GM13976 (cell line): ENCODE measurements at regions not wholly inside any gene's neighbourhood (a gene's known extent, or its start where the extent isn't known, plus 50 kb on each side); places are given as distances from the start of the nearest gene placed in this dataset.

Experiments
- DNase-seq: peaks from one replicate; pipeline ENCODE4 v3.0.0; 2012; ENCODE audit warnings: low spot score
- in situ Hi-C: fragments of 300-500 bp; cut with MboI; formaldehyde crosslinking; loops from one replicate; pipeline ENCODE4 v1.12.0; 2022; ENCODE audit warnings: low sequenced_read_pairs, mixed read lengths, inconsistent platforms; ENCODE audit not compliant: unreplicated experiment
- TF ChIP-seq, protein P1 (sequence below): IDR thresholded peaks from 2 replicates; pipeline ENCODE4 v1.5.1; 2012; ENCODE audit warnings: borderline replicate concordance, mild to moderate bottlenecking; ENCODE audit not compliant: insufficient read depth; ENCODE audit errors: extremely low read depth, missing control alignments, control extremely low read depth

GRCh38 chr7:31416381-31416870 lies 75.9 kb upstream of the NEUROD6 start:
- TF ChIP-seq, protein P1, sequence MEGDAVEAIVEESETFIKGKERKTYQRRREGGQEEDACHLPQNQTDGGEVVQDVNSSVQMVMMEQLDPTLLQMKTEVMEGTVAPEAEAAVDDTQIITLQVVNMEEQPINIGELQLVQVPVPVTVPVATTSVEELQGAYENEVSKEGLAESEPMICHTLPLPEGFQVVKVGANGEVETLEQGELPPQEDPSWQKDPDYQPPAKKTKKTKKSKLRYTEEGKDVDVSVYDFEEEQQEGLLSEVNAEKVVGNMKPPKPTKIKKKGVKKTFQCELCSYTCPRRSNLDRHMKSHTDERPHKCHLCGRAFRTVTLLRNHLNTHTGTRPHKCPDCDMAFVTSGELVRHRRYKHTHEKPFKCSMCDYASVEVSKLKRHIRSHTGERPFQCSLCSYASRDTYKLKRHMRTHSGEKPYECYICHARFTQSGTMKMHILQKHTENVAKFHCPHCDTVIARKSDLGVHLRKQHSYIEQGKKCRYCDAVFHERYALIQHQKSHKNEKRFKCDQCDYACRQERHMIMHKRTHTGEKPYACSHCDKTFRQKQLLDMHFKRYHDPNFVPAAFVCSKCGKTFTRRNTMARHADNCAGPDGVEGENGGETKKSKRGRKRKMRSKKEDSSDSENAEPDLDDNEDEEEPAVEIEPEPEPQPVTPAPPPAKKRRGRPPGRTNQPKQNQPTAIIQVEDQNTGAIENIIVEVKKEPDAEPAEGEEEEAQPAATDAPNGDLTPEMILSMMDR: no peak
- DNase-seq: no peak
- in situ Hi-C loops: no loop called here

DNA sequence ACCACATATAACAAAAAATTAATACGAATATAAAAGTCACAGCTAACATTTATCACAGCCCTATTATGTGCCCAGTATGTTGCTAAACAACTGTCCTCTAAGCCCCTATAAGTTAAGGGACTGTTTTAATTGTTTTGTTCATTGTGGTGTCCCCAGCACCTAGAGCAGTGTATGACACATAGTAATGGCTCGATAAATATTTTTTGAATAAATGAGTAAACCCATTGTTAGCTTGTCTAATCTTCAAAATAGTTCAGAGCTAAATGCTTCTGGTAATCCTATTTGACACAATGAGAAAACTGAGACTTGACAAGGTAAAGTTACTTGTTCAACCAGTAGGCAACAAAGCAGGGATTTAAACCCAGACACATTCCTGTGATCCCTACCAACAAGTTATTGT lies 78.4 kb upstream of the NEUROD6 start:
- TF ChIP-seq, protein P1: no peak
- DNase-seq: no peak
- in situ Hi-C loops: no loop called here

- in situ Hi-C loops: no loop called here
- TF ChIP-seq, protein P1: no peak
- DNase-seq: no peak
These were observed 79.1 kb upstream of the NEUROD6 start for GRCh38 chr7:31419505-31420055.

GRCh38 chr7:31420948-31421347 lies 80.4 kb upstream of the NEUROD6 start:
- DNase-seq: no peak
- in situ Hi-C loops: no loop called here
- TF ChIP-seq, protein P1: no peak

GRCh38 chr7:31421607-31422006 lies 81.1 kb upstream of the NEUROD6 start:
- TF ChIP-seq, protein P1: no peak
- no peak for DNase-seq
- in situ Hi-C loops: no loop called here

DNA sequence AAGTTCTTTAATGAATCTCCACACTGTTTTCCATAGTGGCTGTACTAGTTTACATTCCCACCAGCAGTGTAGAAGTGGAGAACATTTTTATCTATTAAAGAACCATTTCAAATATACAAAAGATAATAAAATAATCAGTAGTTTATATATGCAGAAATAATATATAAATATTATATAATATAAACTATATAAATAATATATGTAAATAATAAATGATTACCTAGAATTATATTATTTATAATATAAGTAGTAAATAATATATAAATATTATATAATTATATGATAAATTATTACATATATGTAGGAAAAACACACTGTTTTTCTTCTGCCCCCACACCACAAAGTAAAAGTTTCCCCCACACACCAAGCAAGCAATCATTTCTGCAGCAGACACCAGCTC lies 83.5 kb upstream of the NEUROD6 start:
- TF ChIP-seq, protein P1: no peak
- no peak for DNase-seq
- in situ Hi-C loops: no loop called here

DNA sequence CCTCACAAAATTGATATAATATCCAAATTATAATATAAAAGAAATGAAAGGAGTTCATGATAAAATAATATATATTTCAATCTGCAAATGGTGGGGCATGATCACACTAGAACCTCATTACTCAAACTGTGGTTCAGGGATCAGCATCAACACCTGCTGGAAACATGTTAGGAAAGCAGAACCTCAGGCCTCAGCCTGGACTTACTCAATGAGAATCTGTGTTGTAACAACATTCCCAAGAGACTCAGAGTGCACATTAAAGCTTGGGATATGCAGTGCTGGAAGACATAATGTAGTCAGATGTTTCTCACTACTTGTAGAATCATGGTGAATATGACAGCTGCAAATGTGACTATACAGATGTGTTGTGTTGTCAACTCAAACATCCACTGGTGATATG lies 81.7 kb upstream of the ITPRID1 start:
- in situ Hi-C loops: loop anchor here (25.0 kb wide), 1 partner anchor 305 kb away; no protein-coding TSS in a partner anchor
- TF ChIP-seq, protein P1: no peak
- no peak for DNase-seq
